GM23248 (cell line): ENCODE measurements at regions not wholly inside any gene's neighbourhood (a gene's known extent, or its start where the extent isn't known, plus 50 kb on each side); places are given as distances from the start of the nearest gene placed in this dataset.
A peak's percentile ranks its signal among the peaks of the same experiment; 100 is the strongest.

Source experiments
- DNase-seq: peaks from one replicate; pipeline ENCODE4 v3.0.0-alpha.2; 2015
- H2AFZ ChIP-seq: fragments of 200-600 bp; sonication (generic); 2 replicates; pipeline ENCODE4 v1.6.1; 2016; ENCODE audit warnings: antibody characterized with exemption
- H3F3A ChIP-seq: fragments of 200-600 bp; sonication (generic); 2 replicates; pipeline ENCODE4 v1.6.1; 2016; ENCODE audit warnings: mild to moderate bottlenecking, antibody characterized with exemption, mixed run types; ENCODE audit not compliant: insufficient read depth
- H3K27ac ChIP-seq: fragments of 200-600 bp; sonication (generic); 2 replicates; pipeline ENCODE4 v1.5.1; 2016; ENCODE audit warnings: mild to moderate bottlenecking
- H3K27me3 ChIP-seq: fragments of 200-600 bp; sonication (generic); replicated peaks from 2 replicates; pipeline ENCODE4 v1.6.1; 2016; ENCODE audit warnings: mild to moderate bottlenecking; ENCODE audit not compliant: insufficient read depth
- H3K36me3 ChIP-seq: fragments of 200-600 bp; sonication (generic); 2 replicates; pipeline ENCODE4 v1.6.1; 2016; ENCODE audit warnings: low read depth, mild to moderate bottlenecking
- H3K4me1 ChIP-seq: fragments of 200-600 bp; sonication (generic); 2 replicates; pipeline ENCODE4 v1.6.1; 2016; ENCODE audit warnings: mild to moderate bottlenecking; ENCODE audit not compliant: insufficient read depth
- H3K4me2 ChIP-seq: fragments of 200-600 bp; sonication (generic); one replicate; pipeline ENCODE4 v1.6.1; 2016; ENCODE audit warnings: mild to moderate bottlenecking; ENCODE audit not compliant: unreplicated experiment
- H3K4me3 ChIP-seq: fragments of 200-600 bp; sonication (generic); 2 replicates; pipeline ENCODE4 v1.5.1; 2016; ENCODE audit warnings: mild to moderate bottlenecking
- H3K79me2 ChIP-seq: fragments of 200-600 bp; sonication (generic); 2 replicates; pipeline ENCODE4 v1.6.1; 2016; ENCODE audit warnings: mild to moderate bottlenecking; ENCODE audit not compliant: insufficient read depth
- H3K9ac ChIP-seq: fragments of 200-600 bp; sonication (generic); 2 replicates; pipeline ENCODE4 v1.6.1; 2016; ENCODE audit warnings: mild to moderate bottlenecking
- H3K9me2 ChIP-seq: fragments of 200-600 bp; sonication (generic); 2 replicates; pipeline ENCODE4 v1.6.1; 2016; ENCODE audit warnings: mixed run types, mild to moderate bottlenecking, moderate library complexity; ENCODE audit not compliant: insufficient read depth
- H3K9me3 ChIP-seq: fragments of 200-600 bp; sonication (generic); one replicate; pipeline ENCODE4 v1.6.1; 2017; ENCODE audit warnings: low read depth
- H4K20me1 ChIP-seq: fragments of 200-600 bp; sonication (generic); 2 replicates; pipeline ENCODE4 v1.6.0; 2016; ENCODE audit not compliant: insufficient read depth
- EZH2 ChIP-seq: fragments of 200-600 bp; sonication (generic); IDR thresholded peaks from 2 replicates; pipeline ENCODE4 v1.6.1; 2018; ENCODE audit warnings: antibody characterized with exemption, mild to moderate bottlenecking; ENCODE audit not compliant: insufficient read depth, poor library complexity, severe bottlenecking
- EZH2phosphoT487 ChIP-seq: fragments of 200-600 bp; sonication (generic); IDR thresholded peaks from 2 replicates; pipeline ENCODE4 v1.6.1; 2018; ENCODE audit warnings: antibody characterized with exemption, moderate library complexity, mild to moderate bottlenecking, low read depth; ENCODE audit not compliant: insufficient read depth
- WGBS, 2 experiments: methylation state at CpG; one replicate each; pipeline ENCODE4 v1.1.6; 2015 to 2017; ENCODE audit warnings: low lambda C conversion rate in 2 of 2, low coverage in 1 of 2; ENCODE audit errors: missing lambda C conversion rate in 2 of 2; 5-methylcytosine and 5-hydroxymethylcytosine counted together
- in situ Hi-C: fragments of 300-500 bp; cut with MboI; formaldehyde crosslinking; loops from 2 replicates; pipeline ENCODE4 v1.15.0; 2020

DNA sequence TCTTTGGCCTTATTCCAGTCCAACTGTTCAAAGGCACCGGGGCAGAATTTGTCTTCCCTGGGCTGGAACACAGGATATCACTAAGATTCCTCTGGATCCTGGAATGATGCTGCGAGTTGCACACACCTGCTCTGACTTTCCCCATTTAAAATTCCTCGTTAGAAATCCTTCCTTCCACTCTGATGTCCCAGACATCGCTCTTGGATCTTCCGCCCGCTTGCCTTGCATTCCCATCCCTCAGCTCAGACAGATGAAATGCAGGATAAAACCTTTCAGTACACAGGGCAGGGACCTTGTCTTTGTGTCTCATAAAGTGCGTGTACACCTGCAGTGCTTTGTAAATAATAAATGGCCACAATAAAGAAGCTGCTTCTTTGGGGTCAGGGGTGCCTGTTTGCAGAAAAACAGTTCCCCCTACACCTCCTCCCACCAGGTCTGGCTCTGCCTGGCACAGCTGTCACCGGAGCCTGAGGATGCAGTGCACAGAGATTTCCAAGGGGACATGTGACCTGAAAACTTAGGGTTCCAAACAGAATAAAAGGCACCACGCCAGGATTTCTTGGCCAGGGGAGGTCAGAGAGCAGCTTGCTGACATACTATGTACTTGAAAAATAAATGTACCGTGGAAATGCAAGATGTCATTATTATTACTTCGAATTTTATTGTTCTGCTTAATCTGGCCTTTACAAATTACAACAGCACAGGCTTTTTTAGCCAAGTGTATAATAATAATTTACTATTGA is 62.9 kb upstream of the SYT6 start:
- H3K9me2 ChIP-seq: no peaks in the 10 kb centered on the region
- no peak overlapping the region for H3K4me2 ChIP-seq
- no peak for DNase-seq
- no peaks in the 10 kb centered on the region for H3F3A ChIP-seq
- H3K9ac ChIP-seq: no peak overlapping the region
- no peak overlapping the region for H3K4me3 ChIP-seq
- peaks cover 24% of the 10 kb centered on the region; the same call in 1 of the 2 replicates for H3K27me3 ChIP-seq
- H3K36me3 ChIP-seq: no peaks in the 10 kb centered on the region
- H3K9me3 ChIP-seq: no peaks in the 10 kb centered on the region
- in situ Hi-C loops: no loop called here
- no peaks in the 10 kb centered on the region for H3K79me2 ChIP-seq
- WGBS, 2 experiments: 79 to 82% methylated on average over 11 of the region's 11 CpGs
- H2AFZ ChIP-seq: no peak overlapping the region
- no peak overlapping the region for H3K27ac ChIP-seq
- H3K4me1 ChIP-seq: no peaks in the 10 kb centered on the region
- no peaks in the 10 kb centered on the region for H4K20me1 ChIP-seq
- no peak for TF ChIP-seq EZH2
- no peak for TF ChIP-seq EZH2phosphoT487

DNA sequence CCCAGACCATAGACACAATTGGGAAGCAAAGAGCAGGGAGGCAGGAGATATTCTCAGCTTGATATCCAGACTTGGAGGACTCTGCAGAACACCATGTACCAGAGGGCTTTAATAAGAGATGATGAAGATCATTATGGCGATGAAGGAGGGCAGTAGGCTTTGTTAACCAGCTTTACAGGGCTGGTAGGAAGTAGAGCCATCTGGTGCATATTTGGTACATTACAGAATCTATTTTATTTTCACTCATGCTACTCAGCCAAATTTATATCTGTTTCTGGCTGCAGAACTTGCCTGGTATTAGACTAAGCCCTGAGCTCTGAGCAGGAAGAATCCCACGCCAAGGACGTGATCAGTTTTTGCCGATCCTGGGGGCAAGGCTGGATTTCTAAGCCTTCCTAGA is 61.8 kb upstream of the SYT6 start:
- in situ Hi-C loops: no loop called here
- no peak overlapping the region for H3K9ac ChIP-seq
- H3K36me3 ChIP-seq: no peaks in the 10 kb centered on the region
- peak; percentile 37 for DNase-seq
- no peaks in the 10 kb centered on the region for H3K4me1 ChIP-seq
- no peak for TF ChIP-seq EZH2phosphoT487
- no peak for TF ChIP-seq EZH2
- 5 to 10% methylated on average over 4 of the region's 4 CpGs for WGBS, 2 experiments
- no peaks in the 10 kb centered on the region for H3K9me3 ChIP-seq
- H4K20me1 ChIP-seq: no peaks in the 10 kb centered on the region
- H3K27me3 ChIP-seq: peaks cover 34% of the 10 kb centered on the region
- H3K9me2 ChIP-seq: no peaks in the 10 kb centered on the region
- H3K79me2 ChIP-seq: no peaks in the 10 kb centered on the region
- H3F3A ChIP-seq: no peaks in the 10 kb centered on the region
- H3K4me2 ChIP-seq: no peak overlapping the region
- no peak overlapping the region for H3K4me3 ChIP-seq
- no peak overlapping the region for H3K27ac ChIP-seq
- H2AFZ ChIP-seq: no peak overlapping the region

DNA sequence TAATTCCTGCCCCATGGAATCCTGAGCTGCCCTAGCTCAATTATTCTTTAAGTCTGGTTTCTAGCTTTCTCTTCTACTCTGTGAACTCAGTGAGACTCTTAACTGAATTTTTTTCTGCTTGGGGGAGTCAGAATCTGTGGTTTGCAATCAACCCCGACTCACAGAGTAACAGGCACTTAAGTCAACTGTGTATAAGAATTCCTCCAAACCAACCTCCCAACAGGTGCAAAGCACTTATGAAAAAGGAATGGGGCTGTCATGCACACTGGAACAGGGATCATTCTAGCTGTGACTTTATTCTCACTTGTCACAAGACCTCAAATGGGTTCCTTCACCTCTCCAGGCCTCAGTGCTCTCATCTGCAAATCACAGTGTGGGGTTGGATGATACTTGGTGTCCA is 60.3 kb upstream of the SYT6 start:
- no peak overlapping the region for H3K4me3 ChIP-seq
- WGBS, 2 experiments: 39 to 71% methylated on average over 1 of the region's 1 CpG
- in situ Hi-C loops: no loop called here
- H3K79me2 ChIP-seq: no peaks in the 10 kb centered on the region
- no peak overlapping the region for H2AFZ ChIP-seq
- TF ChIP-seq EZH2phosphoT487 (no peak), EZH2 (no peak)
- no peaks in the 10 kb centered on the region for H3K9me2 ChIP-seq
- H3K27me3 ChIP-seq: peaks cover 46% of the 10 kb centered on the region
- no peaks in the 10 kb centered on the region for H3K4me1 ChIP-seq
- no peak overlapping the region for H3K9ac ChIP-seq
- no peaks in the 10 kb centered on the region for H3K36me3 ChIP-seq
- H3K27ac ChIP-seq: no peak overlapping the region
- H3K4me2 ChIP-seq: no peak overlapping the region
- no peaks in the 10 kb centered on the region for H3F3A ChIP-seq
- DNase-seq: no peak
- H3K9me3 ChIP-seq: no peaks in the 10 kb centered on the region
- no peaks in the 10 kb centered on the region for H4K20me1 ChIP-seq

DNA sequence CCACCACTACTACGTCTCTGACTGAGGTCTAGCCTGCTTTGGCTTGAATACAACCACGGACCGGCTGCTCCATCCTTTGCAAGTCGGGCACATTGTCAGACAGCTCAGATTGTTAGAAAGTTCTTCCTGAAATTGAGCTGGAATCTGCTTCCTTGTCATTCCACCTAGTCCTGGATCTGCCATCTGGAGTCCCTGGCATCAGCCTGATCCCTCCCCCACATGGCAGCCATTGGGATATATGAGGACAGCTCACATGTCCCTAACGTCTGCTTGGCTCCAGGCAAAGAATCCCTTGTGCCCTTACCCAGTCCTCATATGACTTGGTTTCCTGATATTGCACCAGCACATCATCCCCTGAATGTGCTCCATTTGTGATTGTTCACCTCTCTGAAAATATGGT is 56.3 kb upstream of the SYT6 start:
- no peaks in the 10 kb centered on the region for H4K20me1 ChIP-seq

DNA sequence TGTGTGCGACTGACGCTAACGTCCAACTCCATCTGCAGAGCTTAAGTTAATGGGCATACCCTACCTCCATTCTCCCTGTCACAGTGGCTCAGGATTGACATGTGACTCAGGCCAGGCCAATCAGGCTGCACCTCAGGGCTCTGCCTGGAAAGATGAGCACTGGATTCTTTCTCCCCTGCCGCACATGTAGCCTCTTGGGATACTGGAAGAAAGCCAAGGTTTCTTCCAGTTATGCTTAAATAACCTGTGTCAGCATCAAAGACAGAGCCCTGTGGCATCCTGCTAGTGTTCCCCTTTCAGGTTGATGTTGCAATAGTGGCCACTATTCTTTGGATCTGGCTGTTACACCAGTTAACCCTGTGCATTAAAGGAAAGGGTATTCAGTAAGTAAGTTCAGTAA is 55.0 kb upstream of the SYT6 start:
- DNase-seq: no peak
- 1 to 13% methylated on average over 4 of the region's 4 CpGs for WGBS, 2 experiments
- H3K36me3 ChIP-seq: no peaks in the 10 kb centered on the region
- H2AFZ ChIP-seq: no peak overlapping the region
- no peaks in the 10 kb centered on the region for H3K4me1 ChIP-seq
- H3F3A ChIP-seq: no peaks in the 10 kb centered on the region
- no peaks in the 10 kb centered on the region for H3K79me2 ChIP-seq
- no peak overlapping the region for H3K4me2 ChIP-seq
- no peak for TF ChIP-seq EZH2phosphoT487
- no peak for TF ChIP-seq EZH2
- peaks cover 74% of the 10 kb centered on the region for H3K27me3 ChIP-seq
- no peak overlapping the region for H3K9ac ChIP-seq
- H3K9me3 ChIP-seq: no peaks in the 10 kb centered on the region
- no peak overlapping the region for H3K4me3 ChIP-seq
- H4K20me1 ChIP-seq: no peaks in the 10 kb centered on the region
- in situ Hi-C loops: no loop called here
- no peak overlapping the region for H3K27ac ChIP-seq
- no peaks in the 10 kb centered on the region for H3K9me2 ChIP-seq

More for the DNA sequence above, 56.3 kb upstream of the SYT6 start:
- H3K9me3 ChIP-seq: no peaks in the 10 kb centered on the region
- H3K27me3 ChIP-seq: peaks cover 68% of the 10 kb centered on the region
- no peak for DNase-seq
- no peaks in the 10 kb centered on the region for H3K4me1 ChIP-seq
- H3K9me2 ChIP-seq: no peaks in the 10 kb centered on the region
- no peaks in the 10 kb centered on the region for H3K36me3 ChIP-seq
- H3K27ac ChIP-seq: no peak overlapping the region
- no peaks in the 10 kb centered on the region for H3F3A ChIP-seq
- no peak overlapping the region for H3K4me3 ChIP-seq
- in situ Hi-C loops: no loop called here
- no peaks in the 10 kb centered on the region for H3K79me2 ChIP-seq
- H3K4me2 ChIP-seq: no peak overlapping the region
- no peak for TF ChIP-seq EZH2
- TF ChIP-seq EZH2phosphoT487: no peak
- WGBS, 2 experiments: 35 to 46% methylated on average over 5 of the region's 5 CpGs
- no peak overlapping the region for H3K9ac ChIP-seq
- H2AFZ ChIP-seq: no peak overlapping the region
